CD4-positive, alpha-beta T cell (primary cell): ENCODE measurements at regions not wholly inside any gene's neighbourhood (a gene's known extent, or its start where the extent isn't known, plus 50 kb on each side); places are given as distances from the start of the nearest gene placed in this dataset.
"Not testable (repeated sequence)": the region's sequence is repeated elsewhere in the genome, so short reads cannot be mapped to it uniquely, and the experiment has no call there.

Source experiments
- ATAC-seq: fragments of 200-7000 bp; cut with Tn5 transposase; one replicate; pipeline ENCODE4 v1.10.0; 2022; ENCODE audit warnings: mild to moderate bottlenecking; ENCODE audit not compliant: poor library complexity
- CTCF ChIA-PET: fragments of 350-600 bp; sonication (Branson Sonifier 250); formaldehyde crosslinking; loops from one replicate; lab custom pipeline; 2021; ENCODE audit warnings: antibody characterized with exemption, inconsistent platforms; lab: Charles Lee
- POLR2A ChIA-PET: fragments of 350-600 bp; sonication (Branson Sonifier 250); formaldehyde crosslinking; loops from one replicate; lab custom pipeline; 2021; ENCODE audit warnings: antibody characterized with exemption, inconsistent platforms; lab: Charles Lee
- DNase-seq, 14 experiments: peaks; one replicate each; pipeline ENCODE4 v3.0.0-alpha.2; 2013 to 2020; ENCODE audit warnings: mixed read lengths in 2 of 14
- H3K27ac ChIP-seq, 2 donors: one replicate each; pipeline versions ENCODE4 v1.5.1 to v1.7.0; 2013; ENCODE audit warnings: low read length in 2 of 2, low read depth in 1 of 2, mild to moderate bottlenecking in 1 of 2
- H3K27me3 ChIP-seq, 2 experiments: 1 replicate in 1 of 2; 2 replicates in 1 of 2; pipeline versions ENCODE4 v1.6.1 to v1.7.0; 2013; ENCODE audit warnings: low read length in 2 of 2, control low read depth in 1 of 2, mild to moderate bottlenecking in 1 of 2, moderate library complexity in 1 of 2; ENCODE audit not compliant: insufficient read depth in 2 of 2, control insufficient read depth in 1 of 2
- H3K36me3 ChIP-seq: one replicate; pipeline ENCODE4 v1.6.1; 2013; ENCODE audit warnings: low read length, control low read depth; ENCODE audit not compliant: insufficient read depth
- H3K4me1 ChIP-seq: one replicate; pipeline ENCODE4 v1.6.1; 2013; ENCODE audit warnings: low read length, control low read depth; ENCODE audit not compliant: insufficient read depth
- H3K4me3 ChIP-seq: one replicate; pipeline ENCODE4 v1.5.1; 2013; ENCODE audit warnings: mild to moderate bottlenecking, low read length, moderate library complexity
- H3K9me3 ChIP-seq, 2 experiments: 1 replicate in 1 of 2; 2 replicates in 1 of 2; pipeline versions ENCODE4 v1.6.1 to v1.7.0; 2013; ENCODE audit warnings: low read length in 2 of 2, mild to moderate bottlenecking in 2 of 2, control low read depth in 1 of 2, moderate library complexity in 1 of 2; ENCODE audit not compliant: control insufficient read depth in 1 of 2, insufficient read depth in 1 of 2
- H3K27ac Mint-ChIP-seq: one replicate; pipeline ENCODE4 v1.8.0; 2020; ENCODE audit warnings: mixed read lengths
- H3K27me3 Mint-ChIP-seq: one replicate; pipeline ENCODE4 v1.8.0; 2021; ENCODE audit warnings: mixed read lengths
- H3K36me3 Mint-ChIP-seq: one replicate; pipeline ENCODE4 v1.8.0; 2021; ENCODE audit warnings: low read depth, mixed read lengths
- H3K4me1 Mint-ChIP-seq: one replicate; pipeline ENCODE4 v1.8.0; 2021; ENCODE audit warnings: low read depth, mixed read lengths
- H3K4me3 Mint-ChIP-seq: one replicate; pipeline ENCODE4 v1.8.0; 2020; ENCODE audit warnings: mild to moderate bottlenecking, mixed read lengths
- H3K9me3 Mint-ChIP-seq: one replicate; pipeline ENCODE4 v1.8.0; 2020; ENCODE audit warnings: mixed read lengths
- intact Hi-C, 2 experiments: fragments of 100-400 bp; cut with DNase I in 1 of 2; cut with micrococcal nuclease in 1 of 2; formaldehyde crosslinking; loops; one replicate each; pipeline versions ENCODE4 v1.15.1 to v1.9.0; 2023 to 2025; cut with DNase I, micrococcal nuclease
- TF ChIP-seq, protein P1 (sequence below): fragments of 200-600 bp; IDR thresholded peaks from one replicate; pipeline ENCODE4 v1.8.0; 2022; ENCODE audit warnings: antibody characterized with exemption, mild to moderate bottlenecking

DNA sequence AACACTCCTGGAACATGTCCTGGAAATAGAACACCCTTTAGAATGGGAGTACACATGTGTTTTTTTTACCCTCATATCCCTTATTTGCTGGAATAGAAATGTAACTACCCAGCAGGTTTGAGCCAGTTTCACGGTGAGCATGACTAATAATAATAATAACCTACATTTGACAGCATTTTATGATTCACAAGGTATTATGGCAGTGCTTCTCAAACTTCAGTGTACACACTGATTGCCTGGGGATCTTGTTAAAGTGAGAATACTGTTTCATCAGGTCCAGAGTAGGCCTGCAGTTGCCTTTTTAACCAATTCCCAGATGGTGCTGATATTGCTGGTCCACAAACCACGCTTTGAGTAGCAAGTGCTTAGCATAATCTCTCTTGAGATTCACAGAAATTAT lies 63.9 kb downstream of the NFKBIZ start:
- CTCF ChIA-PET = no interaction called here
- ATAC-seq (no peak), DNase-seq (no peak)
- Mint-ChIP-seq H3K4me3 (no peak overlapping the region), H3K27ac (no peak overlapping the region), H3K36me3 (no peaks in the 10 kb centered on the region), H3K4me1 (no peaks in the 10 kb centered on the region), H3K9me3 (peaks cover 2% of the 10 kb centered on the region), H3K27me3 (no peaks in the 10 kb centered on the region)
- intact Hi-C loops = no loop called here
- Histone ChIP-seq H3K9me3 (peaks cover 0 to 4% of the 10 kb centered on the region in 2 experiments), H3K4me1 (no peaks in the 10 kb centered on the region), H3K36me3 (no peaks in the 10 kb centered on the region), H3K27ac (no peak overlapping the region), H3K4me3 (no peak overlapping the region), H3K27me3 (no peaks in the 10 kb centered on the region)
- TF ChIP-seq, protein P1, sequence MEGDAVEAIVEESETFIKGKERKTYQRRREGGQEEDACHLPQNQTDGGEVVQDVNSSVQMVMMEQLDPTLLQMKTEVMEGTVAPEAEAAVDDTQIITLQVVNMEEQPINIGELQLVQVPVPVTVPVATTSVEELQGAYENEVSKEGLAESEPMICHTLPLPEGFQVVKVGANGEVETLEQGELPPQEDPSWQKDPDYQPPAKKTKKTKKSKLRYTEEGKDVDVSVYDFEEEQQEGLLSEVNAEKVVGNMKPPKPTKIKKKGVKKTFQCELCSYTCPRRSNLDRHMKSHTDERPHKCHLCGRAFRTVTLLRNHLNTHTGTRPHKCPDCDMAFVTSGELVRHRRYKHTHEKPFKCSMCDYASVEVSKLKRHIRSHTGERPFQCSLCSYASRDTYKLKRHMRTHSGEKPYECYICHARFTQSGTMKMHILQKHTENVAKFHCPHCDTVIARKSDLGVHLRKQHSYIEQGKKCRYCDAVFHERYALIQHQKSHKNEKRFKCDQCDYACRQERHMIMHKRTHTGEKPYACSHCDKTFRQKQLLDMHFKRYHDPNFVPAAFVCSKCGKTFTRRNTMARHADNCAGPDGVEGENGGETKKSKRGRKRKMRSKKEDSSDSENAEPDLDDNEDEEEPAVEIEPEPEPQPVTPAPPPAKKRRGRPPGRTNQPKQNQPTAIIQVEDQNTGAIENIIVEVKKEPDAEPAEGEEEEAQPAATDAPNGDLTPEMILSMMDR = no peak
- POLR2A ChIA-PET = no interaction called here

DNA sequence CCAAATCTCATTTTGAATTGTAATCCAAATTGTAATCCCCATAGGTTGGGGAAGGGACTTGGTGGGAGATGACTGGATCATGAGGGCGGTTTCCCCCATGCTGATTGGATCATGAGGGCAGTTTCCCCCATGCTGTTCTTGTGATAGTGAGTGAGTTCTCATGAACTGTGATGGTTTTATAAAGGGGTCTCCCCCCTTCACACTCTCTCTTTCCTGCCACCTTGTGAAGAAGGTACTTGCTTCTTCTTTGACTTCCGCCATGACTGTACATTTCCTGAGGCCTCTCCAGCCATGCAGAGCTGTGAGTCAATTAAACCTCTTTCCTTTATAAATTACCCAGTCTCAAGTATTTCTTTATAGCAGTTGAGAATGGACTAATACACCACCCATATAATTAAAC lies 68.4 kb downstream of the NFKBIZ start:
- H3K27ac ChIP-seq, H3K36me3 ChIP-seq, H3K4me3 Mint-ChIP-seq, H3K27me3 Mint-ChIP-seq, ATAC-seq, H3K27me3 ChIP-seq, DNase-seq, H3K4me3 ChIP-seq, H3K9me3 Mint-ChIP-seq, H3K9me3 ChIP-seq, H3K4me1 ChIP-seq, H3K4me1 Mint-ChIP-seq, H3K27ac Mint-ChIP-seq, POLR2A ChIA-PET, CTCF ChIA-PET, H3K36me3 Mint-ChIP-seq, intact Hi-C loops: not testable (repeated sequence)

DNA sequence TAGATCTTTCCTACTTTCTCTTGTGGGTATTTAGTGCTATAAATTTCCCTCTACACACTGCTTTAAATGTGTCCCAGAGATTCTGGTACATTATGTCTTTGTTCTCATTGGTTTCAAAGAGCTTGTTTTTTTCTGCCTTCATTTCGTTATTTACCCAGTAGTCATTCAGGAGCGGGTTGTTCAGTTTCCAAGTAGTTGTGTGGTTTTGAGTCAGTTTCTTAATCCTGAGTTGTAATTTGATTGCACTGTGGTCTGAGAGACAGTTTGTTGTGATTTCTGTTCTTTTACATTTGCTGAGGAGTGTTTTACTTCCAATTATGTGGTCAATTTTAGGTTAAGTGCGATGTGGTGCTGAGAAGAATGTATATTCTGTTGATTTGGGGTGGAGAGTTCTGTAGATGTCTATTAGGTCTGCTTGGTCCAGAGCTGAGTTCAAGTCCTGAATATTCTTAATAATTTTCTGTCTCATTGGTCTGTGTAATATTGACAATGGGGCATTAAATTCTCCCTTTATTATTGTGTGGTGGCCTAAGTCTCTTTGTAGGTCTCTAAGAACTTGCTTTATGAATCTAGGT lies 72.9 kb downstream of the NFKBIZ start:
- intact Hi-C loops = not testable (repeated sequence)

DNA sequence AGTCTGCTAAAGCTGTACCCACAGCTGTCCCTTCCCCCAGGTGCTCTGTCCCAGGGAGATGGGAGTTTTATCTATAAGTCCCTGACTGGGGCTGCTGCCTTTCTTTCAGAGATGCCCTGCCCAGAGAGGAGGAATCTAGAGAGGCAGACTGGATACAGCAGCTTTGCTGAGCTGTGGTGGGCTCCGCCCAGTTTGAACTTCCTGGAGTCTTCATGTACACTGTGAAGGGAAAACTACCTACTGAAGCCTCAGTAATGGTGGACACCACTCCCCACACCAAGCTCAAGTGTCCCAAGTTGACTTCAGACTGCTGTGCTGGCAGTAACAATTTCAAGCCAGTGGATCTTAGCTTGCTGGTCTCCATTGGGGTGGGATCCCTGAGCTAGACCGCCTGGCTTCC lies 75.3 kb downstream of the NFKBIZ start:
- CTCF ChIA-PET, H3K27ac ChIP-seq, H3K27me3 Mint-ChIP-seq, H3K4me3 ChIP-seq, H3K4me3 Mint-ChIP-seq, H3K9me3 Mint-ChIP-seq, H3K27me3 ChIP-seq, H3K27ac Mint-ChIP-seq, H3K36me3 ChIP-seq, H3K9me3 ChIP-seq, H3K36me3 Mint-ChIP-seq, intact Hi-C loops: not testable (repeated sequence)
- H3K4me1 ChIP-seq = peaks cover 13% of the 10 kb centered on the region
- H3K4me1 Mint-ChIP-seq = peaks cover 33% of the 10 kb centered on the region
- POLR2A ChIA-PET = interaction anchor here (1.0 to 1.1 kb wide), 3 partner anchors 9 to 75 kb away, joined by 3 to 5 read pairs (median 4); partner anchors contain the start of gene NFKBIZ
- DNase-seq = peak in 3 of 14 experiments; percentile 9 to 54 (median 39)
- ATAC-seq = peak; percentile 51

More for the DNA sequence above, 72.9 kb downstream of the NFKBIZ start:
- H3K9me3 ChIP-seq, CTCF ChIA-PET, DNase-seq, ATAC-seq, H3K36me3 ChIP-seq, H3K4me3 ChIP-seq, H3K27me3 ChIP-seq, H3K9me3 Mint-ChIP-seq, POLR2A ChIA-PET, H3K4me3 Mint-ChIP-seq, H3K27me3 Mint-ChIP-seq, H3K27ac ChIP-seq, H3K27ac Mint-ChIP-seq, H3K36me3 Mint-ChIP-seq: not testable (repeated sequence)
- peaks cover 33% of the 10 kb centered on the region for H3K4me1 Mint-ChIP-seq
- peaks cover 13% of the 10 kb centered on the region for H3K4me1 ChIP-seq

DNA sequence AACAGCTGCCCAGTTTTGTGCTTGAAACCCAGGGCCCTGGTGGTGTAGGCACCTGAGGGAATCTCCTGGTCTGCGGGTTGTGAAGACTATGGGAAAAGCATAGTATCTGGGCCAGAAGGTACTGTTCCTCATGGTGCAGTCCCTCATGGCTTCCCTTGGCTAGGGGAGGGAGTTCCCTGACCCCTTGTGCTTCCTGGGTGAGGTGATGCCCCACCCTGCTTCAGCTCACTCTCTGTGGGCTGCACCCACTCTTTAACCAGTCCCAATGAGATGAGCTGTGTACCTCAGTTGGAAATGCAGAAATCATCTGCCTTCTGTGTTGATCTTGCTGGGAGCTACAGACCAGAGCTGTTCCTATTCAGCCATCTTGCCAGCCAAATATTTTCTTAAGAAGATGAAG lies 75.8 kb downstream of the NFKBIZ start:
- H3K9me3 Mint-ChIP-seq, H3K36me3 ChIP-seq, intact Hi-C loops, H3K4me3 ChIP-seq, CTCF ChIA-PET, H3K27ac Mint-ChIP-seq, H3K27ac ChIP-seq, ATAC-seq, H3K36me3 Mint-ChIP-seq, H3K27me3 ChIP-seq, H3K27me3 Mint-ChIP-seq, H3K4me3 Mint-ChIP-seq, H3K9me3 ChIP-seq: not testable (repeated sequence)
- peaks cover 13% of the 10 kb centered on the region for H3K4me1 ChIP-seq
- peaks cover 33% of the 10 kb centered on the region for H3K4me1 Mint-ChIP-seq
- POLR2A ChIA-PET = interaction anchor here (1.0 to 1.1 kb wide), 3 partner anchors 9 to 74 kb away, joined by 3 to 5 read pairs (median 4); no protein-coding TSS in a partner anchor
- peak in 1 of 14 experiments; percentile 25 for DNase-seq
